Calu3 (cell line): ENCODE measurements at regions not wholly inside any gene's neighbourhood (a gene's known extent, or its start where the extent isn't known, plus 50 kb on each side); places are given as distances from the start of the nearest gene placed in this dataset.

ENCODE experiments used
- BruUV-seq: library from RNA; stranded (reverse); fragments of 400-500 nt; replicated peaks from 2 replicates; lab custom pipeline; 2021; lab: Mats Ljungman, UMichigan
- CTCF ChIA-PET: fragments of 300-600 bp; sonication (Branson Sonifier 250); formaldehyde crosslinking; loops from one replicate; lab custom pipeline; 2022; ENCODE audit warnings: antibody characterized with exemption; lab: Charles Lee
- DNase-seq: peaks from one replicate; pipeline ENCODE4 v3.0.0; 2022
- H3K27ac Mint-ChIP-seq: one replicate; pipeline ENCODE4 v1.8.0; 2022; ENCODE audit warnings: mixed read lengths; ENCODE audit not compliant: unreplicated experiment
- H3K27me3 Mint-ChIP-seq: one replicate; pipeline ENCODE4 v1.8.0; 2022; ENCODE audit warnings: mixed read lengths; ENCODE audit not compliant: unreplicated experiment
- H3K36me3 Mint-ChIP-seq: one replicate; pipeline ENCODE4 v1.8.0; 2022; ENCODE audit warnings: mild to moderate bottlenecking, moderate library complexity, mixed read lengths; ENCODE audit not compliant: insufficient read depth, unreplicated experiment
- H3K4me1 Mint-ChIP-seq: one replicate; pipeline ENCODE4 v1.8.0; 2022; ENCODE audit warnings: mild to moderate bottlenecking, low read depth, mixed read lengths; ENCODE audit not compliant: unreplicated experiment
- H3K4me3 Mint-ChIP-seq: one replicate; pipeline ENCODE4 v1.8.0; 2022; ENCODE audit warnings: mild to moderate bottlenecking, low read depth, moderate library complexity, mixed read lengths; ENCODE audit not compliant: unreplicated experiment
- H3K9me3 Mint-ChIP-seq: one replicate; pipeline ENCODE4 v1.8.0; 2022; ENCODE audit warnings: low read depth, mixed read lengths; ENCODE audit not compliant: unreplicated experiment
- CTCF ChIP-seq: fragments of 200-600 bp; IDR thresholded peaks from one replicate; pipeline ENCODE4 v1.8.0; 2022; ENCODE audit warnings: antibody characterized with exemption; ENCODE audit not compliant: unreplicated experiment
- intact Hi-C: fragments of 100-400 bp; cut with micrococcal nuclease; formaldehyde crosslinking; loops from one replicate; pipeline ENCODE4 v1.10.0; 2022; ENCODE audit not compliant: unreplicated experiment

DNA sequence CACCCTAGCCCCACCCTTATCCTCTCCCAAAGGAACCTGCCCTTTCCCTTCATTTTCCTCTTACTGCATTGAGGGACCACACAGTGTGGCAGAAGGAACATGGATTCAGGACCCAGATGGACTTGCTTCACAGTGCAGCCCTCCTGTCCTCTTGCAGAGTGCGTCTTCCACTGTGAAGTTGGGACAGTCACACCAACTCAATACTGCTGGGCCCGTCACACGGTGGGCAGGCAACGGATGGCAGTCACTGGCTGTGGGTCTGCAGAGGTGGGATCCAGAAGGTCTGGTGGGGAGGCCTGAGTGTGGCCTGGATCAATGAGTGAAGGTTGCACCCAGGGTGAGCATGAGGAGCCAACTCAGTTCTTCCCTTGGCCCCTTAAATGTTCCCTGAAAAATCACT lies 129.9 kb upstream of the B3GAT1 start:
- Mint-ChIP-seq H3K36me3 (no peaks in the 10 kb centered on the region), H3K27ac (no peak overlapping the region), H3K27me3 (no peaks in the 10 kb centered on the region), H3K4me3 (no peak overlapping the region), H3K4me1 (no peaks in the 10 kb centered on the region), H3K9me3 (peaks cover 22% of the 10 kb centered on the region)
- no peak for DNase-seq
- BruUV-seq, result no TSS peak
- intact Hi-C loops, result no loop called here
- no peak for TF ChIP-seq CTCF
- CTCF ChIA-PET, result no interaction called here

DNA sequence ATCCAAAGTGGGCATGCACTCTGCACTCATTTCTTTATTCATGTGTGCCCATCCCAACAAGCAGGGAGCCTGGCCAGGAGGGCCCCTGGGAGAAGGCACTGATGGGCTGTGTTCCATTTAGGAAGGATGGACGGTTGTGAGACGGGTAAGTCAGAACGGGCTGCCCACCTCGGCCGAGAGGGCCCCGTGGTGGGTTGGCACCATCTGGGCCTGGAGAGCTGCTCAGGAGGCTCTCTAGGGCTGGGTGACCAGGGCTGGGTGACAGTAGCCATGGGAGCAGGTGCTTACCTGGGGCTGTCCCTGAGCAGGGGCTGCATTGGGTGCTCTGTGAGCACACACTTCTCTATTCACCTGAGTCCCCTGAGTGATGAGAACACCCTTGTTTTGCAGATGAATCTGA lies 129.3 kb upstream of the B3GAT1 start:
- Mint-ChIP-seq H3K27me3 (no peaks in the 10 kb centered on the region), H3K4me1 (no peaks in the 10 kb centered on the region), H3K4me3 (no peak overlapping the region), H3K27ac (no peak overlapping the region), H3K9me3 (peaks cover 22% of the 10 kb centered on the region), H3K36me3 (no peaks in the 10 kb centered on the region)
- no TSS peak for BruUV-seq
- CTCF ChIA-PET, result no interaction called here
- intact Hi-C loops, result no loop called here
- no peak for TF ChIP-seq CTCF
- DNase-seq, result no peak

DNA sequence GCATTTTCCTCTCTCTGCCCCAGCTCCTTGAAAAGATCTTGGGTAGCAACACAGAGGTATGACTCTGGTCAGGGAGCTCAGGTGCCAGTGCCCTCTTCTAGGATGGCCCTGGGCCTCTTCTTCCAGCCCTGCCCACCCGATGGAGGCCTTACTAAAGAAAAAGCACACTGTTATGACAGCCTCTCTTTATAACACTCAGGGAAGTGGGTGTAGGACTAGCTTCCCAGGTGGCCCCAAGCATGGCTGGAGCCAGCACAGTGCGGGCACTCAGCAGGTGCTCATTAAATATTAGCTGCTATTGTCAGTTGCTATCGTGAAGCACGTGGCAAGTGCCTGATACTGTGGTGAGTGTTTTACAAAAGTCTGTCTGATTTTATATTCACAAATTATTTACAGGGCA lies 127.2 kb upstream of the B3GAT1 start:
- DNase-seq, result no peak
- intact Hi-C loops, result no loop called here
- Mint-ChIP-seq H3K9me3 (peaks cover 18% of the 10 kb centered on the region), H3K27ac (no peak overlapping the region), H3K4me1 (no peaks in the 10 kb centered on the region), H3K27me3 (peaks cover 12% of the 10 kb centered on the region), H3K36me3 (no peaks in the 10 kb centered on the region), H3K4me3 (no peak overlapping the region)
- CTCF ChIA-PET, result no interaction called here
- TF ChIP-seq CTCF, result no peak
- BruUV-seq, result no TSS peak

- Mint-ChIP-seq H3K4me3 (no peak overlapping the region), H3K9me3 (peaks cover 22% of the 10 kb centered on the region), H3K27ac (no peak overlapping the region), H3K36me3 (no peaks in the 10 kb centered on the region), H3K4me1 (no peaks in the 10 kb centered on the region), H3K27me3 (peaks cover 17% of the 10 kb centered on the region)
- intact Hi-C loops, result no loop called here
- DNase-seq, result no peak
- BruUV-seq, result no TSS peak
- TF ChIP-seq CTCF, result no peak
- CTCF ChIA-PET, result no interaction called here
Measured at GRCh38 chr11:134538742-134539141, 126.7 kb upstream of the B3GAT1 start.
